WTC11 (cell line): ENCODE measurements at regions not wholly inside any gene's neighbourhood (a gene's known extent, or its start where the extent isn't known, plus 50 kb on each side); places are given as distances from the start of the nearest gene placed in this dataset.

Experiments
- ETV6 ChIP-seq: sonication (generic); formaldehyde crosslinking; IDR thresholded peaks from 2 replicates; pipeline ENCODE4 v1.8.1; 2022; ENCODE audit warnings: mild to moderate bottlenecking, missing genetic modification reagents
- TF ChIP-seq, protein P1 (sequence below): fragments of 200-600 bp; IDR thresholded peaks from 2 replicates; pipeline ENCODE4 v1.8.0; 2022; ENCODE audit warnings: antibody characterized with exemption
- TF ChIP-seq, protein P2 (sequence below): sonication (generic); formaldehyde crosslinking; IDR thresholded peaks from 2 replicates; pipeline ENCODE4 v1.8.0; 2023; ENCODE audit warnings: missing genetic modification reagents, mild to moderate bottlenecking, borderline replicate concordance

DNA sequence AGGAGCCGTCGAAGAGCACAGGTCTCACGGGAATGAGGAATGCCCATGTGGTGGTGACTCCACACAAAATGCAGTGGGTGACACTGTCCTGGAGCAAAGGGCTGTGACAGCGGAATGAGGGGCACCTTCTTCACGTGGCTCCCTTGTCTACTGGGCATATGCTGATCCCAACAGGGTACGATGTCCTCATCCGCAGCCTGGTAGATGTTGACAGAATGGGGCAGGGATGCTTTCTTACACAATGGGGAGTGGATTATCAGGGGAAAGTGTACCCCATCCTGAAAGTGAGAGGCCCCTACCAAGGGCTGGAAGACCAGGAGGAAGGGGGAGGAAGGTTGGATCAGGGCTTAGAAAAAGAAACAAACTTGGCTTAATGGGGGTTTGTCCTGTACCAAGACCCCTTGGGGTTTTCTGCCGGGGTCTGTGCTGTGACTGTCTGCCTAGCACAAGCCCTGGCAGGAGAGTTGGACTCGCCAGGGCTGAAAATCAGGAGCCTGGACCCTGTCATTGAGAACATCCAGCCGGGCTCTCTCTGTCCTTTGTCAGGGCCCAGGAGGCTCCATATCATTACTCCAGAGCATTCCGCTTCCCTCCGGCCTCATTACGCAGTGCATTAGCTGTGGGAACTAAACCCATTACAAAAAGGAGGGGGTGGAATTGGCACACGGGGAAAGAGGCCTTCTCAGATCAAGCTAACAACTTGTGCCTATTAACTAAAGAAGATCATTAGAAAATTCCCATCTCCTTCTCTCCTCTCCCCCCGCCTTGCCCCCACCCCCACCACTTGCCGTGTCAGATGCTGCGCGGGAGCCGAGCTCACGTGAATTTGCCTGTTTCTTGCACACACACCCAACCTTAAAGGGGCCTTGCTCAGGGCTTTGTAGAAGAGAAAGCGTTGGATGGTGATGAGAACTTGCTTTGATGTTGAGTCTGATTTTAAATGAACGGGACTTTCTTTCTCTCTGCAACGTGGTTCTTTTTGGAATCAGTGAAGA, 171.8 kb upstream of the PARP11 start:
- TF ChIP-seq, protein P1, sequence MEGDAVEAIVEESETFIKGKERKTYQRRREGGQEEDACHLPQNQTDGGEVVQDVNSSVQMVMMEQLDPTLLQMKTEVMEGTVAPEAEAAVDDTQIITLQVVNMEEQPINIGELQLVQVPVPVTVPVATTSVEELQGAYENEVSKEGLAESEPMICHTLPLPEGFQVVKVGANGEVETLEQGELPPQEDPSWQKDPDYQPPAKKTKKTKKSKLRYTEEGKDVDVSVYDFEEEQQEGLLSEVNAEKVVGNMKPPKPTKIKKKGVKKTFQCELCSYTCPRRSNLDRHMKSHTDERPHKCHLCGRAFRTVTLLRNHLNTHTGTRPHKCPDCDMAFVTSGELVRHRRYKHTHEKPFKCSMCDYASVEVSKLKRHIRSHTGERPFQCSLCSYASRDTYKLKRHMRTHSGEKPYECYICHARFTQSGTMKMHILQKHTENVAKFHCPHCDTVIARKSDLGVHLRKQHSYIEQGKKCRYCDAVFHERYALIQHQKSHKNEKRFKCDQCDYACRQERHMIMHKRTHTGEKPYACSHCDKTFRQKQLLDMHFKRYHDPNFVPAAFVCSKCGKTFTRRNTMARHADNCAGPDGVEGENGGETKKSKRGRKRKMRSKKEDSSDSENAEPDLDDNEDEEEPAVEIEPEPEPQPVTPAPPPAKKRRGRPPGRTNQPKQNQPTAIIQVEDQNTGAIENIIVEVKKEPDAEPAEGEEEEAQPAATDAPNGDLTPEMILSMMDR = no peak
- no peak for TF ChIP-seq ETV6
- TF ChIP-seq, protein P2, sequence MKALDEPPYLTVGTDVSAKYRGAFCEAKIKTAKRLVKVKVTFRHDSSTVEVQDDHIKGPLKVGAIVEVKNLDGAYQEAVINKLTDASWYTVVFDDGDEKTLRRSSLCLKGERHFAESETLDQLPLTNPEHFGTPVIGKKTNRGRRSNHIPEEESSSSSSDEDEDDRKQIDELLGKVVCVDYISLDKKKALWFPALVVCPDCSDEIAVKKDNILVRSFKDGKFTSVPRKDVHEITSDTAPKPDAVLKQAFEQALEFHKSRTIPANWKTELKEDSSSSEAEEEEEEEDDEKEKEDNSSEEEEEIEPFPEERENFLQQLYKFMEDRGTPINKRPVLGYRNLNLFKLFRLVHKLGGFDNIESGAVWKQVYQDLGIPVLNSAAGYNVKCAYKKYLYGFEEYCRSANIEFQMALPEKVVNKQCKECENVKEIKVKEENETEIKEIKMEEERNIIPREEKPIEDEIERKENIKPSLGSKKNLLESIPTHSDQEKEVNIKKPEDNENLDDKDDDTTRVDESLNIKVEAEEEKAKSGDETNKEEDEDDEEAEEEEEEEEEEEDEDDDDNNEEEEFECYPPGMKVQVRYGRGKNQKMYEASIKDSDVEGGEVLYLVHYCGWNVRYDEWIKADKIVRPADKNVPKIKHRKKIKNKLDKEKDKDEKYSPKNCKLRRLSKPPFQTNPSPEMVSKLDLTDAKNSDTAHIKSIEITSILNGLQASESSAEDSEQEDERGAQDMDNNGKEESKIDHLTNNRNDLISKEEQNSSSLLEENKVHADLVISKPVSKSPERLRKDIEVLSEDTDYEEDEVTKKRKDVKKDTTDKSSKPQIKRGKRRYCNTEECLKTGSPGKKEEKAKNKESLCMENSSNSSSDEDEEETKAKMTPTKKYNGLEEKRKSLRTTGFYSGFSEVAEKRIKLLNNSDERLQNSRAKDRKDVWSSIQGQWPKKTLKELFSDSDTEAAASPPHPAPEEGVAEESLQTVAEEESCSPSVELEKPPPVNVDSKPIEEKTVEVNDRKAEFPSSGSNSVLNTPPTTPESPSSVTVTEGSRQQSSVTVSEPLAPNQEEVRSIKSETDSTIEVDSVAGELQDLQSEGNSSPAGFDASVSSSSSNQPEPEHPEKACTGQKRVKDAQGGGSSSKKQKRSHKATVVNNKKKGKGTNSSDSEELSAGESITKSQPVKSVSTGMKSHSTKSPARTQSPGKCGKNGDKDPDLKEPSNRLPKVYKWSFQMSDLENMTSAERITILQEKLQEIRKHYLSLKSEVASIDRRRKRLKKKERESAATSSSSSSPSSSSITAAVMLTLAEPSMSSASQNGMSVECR = no peak
